GM18858 (cell line): ENCODE measurements at regions not wholly inside any gene's neighbourhood (a gene's known extent, or its start where the extent isn't known, plus 50 kb on each side); places are given as distances from the start of the nearest gene placed in this dataset.
"Not testable (repeated sequence)": the region's sequence is repeated elsewhere in the genome, so short reads cannot be mapped to it uniquely, and the experiment has no call there.

Experiments used
- ATAC-seq: cut with Tn5 transposase; IDR thresholded peaks from one replicate; pipeline ENCODE4 v1.9.1; 2021; ENCODE audit not compliant: unreplicated experiment

- no peak for ATAC-seq
These were observed 210.0 kb upstream of the PROK2 start for GRCh38 chr3:71994906-71995305.

GRCh38 chr3:71994203-71994602 is 209.3 kb upstream of the PROK2 start:
- ATAC-seq = no peak

GRCh38 chr3:71991681-71992080 is 206.7 kb upstream of the PROK2 start:
- ATAC-seq = no peak

DNA sequence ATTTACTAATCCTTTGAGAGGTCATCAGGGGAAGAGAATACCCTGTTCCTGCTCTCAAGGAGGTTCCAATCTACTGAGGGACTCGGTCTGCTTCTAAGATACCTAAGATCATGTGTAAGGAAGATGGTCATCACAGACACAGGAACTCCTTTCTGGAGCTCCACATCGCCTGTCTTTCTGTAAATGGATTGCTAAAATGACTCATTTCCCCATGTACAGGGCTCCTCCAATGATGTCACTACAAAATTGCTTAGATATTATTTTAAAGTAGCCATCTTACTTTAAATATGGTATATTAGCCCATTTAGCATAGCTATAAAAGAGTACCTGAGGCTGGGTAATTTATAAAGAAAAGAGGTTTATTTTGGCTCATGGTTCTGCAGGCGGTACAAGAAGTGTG is 206.1 kb upstream of the PROK2 start:
- ATAC-seq = no peak

GRCh38 chr3:71990545-71990944 is 205.6 kb upstream of the PROK2 start:
- ATAC-seq = no peak

- no peak for ATAC-seq
These were observed 204.2 kb upstream of the PROK2 start for GRCh38 chr3:71989165-71989564.

GRCh38 chr3:71987828-71988227 is 202.9 kb upstream of the PROK2 start:
- no peak for ATAC-seq

DNA sequence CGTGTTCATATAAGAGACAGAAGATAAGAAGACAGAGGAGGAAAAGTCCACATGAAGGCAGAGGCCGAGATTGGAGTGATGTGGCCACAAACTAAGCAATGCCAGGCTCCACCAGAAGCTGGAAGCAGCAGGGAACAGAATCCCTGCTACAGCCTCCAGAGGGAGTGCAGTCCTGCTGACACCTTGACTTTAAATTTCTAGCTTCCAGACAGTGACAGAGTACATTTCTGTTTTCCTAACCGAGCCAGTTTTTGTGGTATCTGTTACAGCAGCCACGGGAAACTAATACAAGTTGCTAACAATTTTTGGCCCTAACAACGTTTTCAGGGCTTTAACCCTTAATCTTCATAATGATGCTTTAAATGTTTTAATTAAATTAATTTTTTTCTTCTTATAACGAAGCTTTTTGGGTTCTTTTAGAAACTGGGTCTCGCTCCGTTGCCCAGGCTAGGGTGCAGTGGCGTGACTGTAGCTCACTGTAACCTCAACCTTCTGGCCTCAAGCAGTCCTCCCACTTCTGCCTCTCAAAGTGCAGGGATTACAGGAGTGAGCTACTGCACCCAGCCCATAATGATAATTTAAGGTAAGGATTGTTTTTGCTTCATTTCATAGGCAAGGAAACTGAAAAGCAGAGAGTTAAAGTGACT is 202.3 kb upstream of the PROK2 start:
- ATAC-seq = no peak

GRCh38 chr3:71986606-71987005 is 201.7 kb upstream of the PROK2 start:
- ATAC-seq = no peak

DNA sequence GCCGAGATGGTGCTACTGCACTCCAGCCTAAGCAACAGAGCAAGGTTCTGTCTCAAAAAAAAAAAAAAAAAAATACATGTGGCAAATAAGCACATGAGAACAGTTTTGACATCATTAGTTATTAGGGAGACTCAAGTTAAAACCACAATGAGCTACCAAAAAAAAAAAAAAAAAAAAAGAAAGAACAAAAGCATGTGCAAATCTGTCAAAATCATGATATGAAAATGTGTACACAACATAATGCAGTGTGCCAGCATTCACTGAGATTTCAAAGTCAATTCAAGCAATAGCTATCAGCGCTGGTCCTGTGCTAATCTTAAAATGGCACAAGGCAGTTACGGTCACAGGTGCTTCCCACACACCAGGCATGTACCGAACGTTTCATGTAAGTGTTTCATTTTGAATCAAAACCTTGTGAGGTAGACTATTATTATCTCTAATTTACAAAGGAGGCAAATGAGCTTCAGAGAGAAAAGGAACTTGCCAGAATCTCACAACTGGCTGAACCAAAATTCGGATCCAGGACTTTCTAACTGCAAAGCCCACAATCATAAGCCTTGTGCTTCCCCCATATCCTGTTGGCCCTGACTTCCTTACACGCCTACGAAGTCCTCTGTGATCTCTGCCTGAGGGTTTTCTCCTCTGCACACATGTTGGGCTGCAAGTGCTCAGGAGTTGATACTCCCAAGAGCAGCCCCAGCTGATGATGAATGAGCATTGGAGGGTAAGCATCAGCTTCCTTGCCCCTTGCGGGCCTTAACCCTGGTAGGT is 200.1 kb upstream of the PROK2 start:
- peak; percentile 78 for ATAC-seq

GRCh38 chr3:71983694-71984093 is 198.7 kb upstream of the PROK2 start:
- ATAC-seq = no peak

GRCh38 chr3:71982506-71983258 is 197.7 kb upstream of the PROK2 start:
- ATAC-seq = not testable (repeated sequence)

DNA sequence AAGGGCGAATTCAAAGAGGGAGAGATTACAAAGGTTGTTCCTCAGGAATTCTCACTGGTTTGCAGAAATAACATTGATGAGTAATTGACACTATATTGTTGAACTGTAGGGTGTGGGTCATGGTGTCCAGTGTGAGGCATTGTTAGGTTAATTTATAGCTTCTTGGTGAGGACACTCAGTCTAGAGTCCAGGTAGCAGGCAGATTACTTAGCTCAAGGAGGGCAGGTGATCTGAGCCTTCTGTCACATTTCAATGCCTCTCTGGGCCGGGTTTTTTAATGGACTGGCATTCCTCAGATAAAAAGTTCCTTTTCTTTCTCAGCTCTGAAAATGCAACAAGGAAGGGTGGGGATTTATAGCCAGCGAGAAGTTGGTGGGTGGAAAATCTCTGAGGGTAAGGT is 194.2 kb upstream of the PROK2 start:
- no peak for ATAC-seq

DNA sequence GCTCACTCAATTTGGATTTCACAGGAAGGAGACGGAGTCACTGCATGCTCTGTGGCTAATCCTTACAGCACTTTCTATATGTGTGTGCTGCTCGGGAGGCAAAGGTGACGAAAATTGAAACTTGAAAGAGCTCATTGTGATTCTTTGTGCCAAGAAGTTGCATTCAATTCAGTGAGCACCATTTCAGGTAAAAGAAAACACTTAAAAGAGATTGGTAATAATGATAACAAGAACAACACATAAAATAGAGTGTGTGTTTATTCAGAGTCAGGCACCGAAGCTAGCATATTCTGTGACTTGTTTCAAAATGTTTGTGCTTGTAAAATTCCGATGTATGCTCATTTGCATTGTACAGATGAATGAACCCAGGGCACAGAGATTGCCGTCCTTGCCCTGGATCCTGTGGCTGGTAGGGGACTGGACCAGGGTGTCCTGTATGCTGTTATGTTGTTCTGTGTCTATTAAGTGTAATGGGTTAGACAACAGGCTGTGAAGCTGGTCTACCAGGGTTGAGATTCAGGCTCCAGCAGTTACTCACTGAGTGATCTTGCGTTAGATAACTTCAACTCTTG is 193.3 kb upstream of the PROK2 start:
- ATAC-seq = peak; percentile 88

GRCh38 chr3:71977525-71977924 is 192.6 kb upstream of the PROK2 start:
- no peak for ATAC-seq

- ATAC-seq = no peak
These were observed 190.6 kb upstream of the PROK2 start for GRCh38 chr3:71975573-71975972.

DNA sequence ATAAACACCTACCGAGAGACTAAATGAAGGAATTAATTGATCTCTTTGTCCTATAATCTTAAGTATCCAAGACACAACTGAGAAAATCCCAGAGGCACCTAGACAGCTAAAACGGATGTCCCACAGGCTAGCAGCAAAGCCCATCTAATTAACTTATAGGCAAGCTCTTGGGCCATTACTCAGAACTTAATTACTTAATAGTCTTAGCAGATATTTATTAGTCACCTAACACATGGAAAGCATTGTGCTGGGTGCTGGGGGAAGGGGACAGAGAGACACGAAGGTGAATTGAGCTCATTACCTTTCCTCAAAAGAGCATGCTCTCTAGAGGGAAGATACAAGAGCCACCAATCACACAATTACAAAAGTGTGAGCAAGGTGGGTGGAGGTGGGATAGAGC is 189.8 kb upstream of the PROK2 start:
- ATAC-seq = no peak

GRCh38 chr3:71973274-71974030 is 188.5 kb upstream of the PROK2 start:
- no peak for ATAC-seq

DNA sequence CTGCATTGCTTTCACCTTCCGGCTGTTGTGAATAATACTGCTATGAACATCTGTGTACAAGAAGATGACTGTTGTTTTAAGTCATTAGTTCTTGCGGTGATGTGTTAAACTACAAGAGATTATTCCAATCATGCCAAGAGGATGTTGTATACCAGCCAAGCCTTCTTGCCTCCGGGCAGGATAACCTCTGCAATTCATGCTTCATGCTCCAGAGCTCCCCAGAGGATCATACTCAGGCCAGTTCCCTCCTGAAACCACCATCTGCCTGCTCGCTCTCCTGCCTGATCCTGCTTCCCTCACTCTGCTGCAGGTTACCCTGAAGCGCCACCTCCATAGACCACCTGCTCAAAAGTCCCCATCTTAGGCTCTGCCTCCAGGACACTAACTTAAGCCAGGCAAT is 187.1 kb upstream of the PROK2 start:
- no peak for ATAC-seq

DNA sequence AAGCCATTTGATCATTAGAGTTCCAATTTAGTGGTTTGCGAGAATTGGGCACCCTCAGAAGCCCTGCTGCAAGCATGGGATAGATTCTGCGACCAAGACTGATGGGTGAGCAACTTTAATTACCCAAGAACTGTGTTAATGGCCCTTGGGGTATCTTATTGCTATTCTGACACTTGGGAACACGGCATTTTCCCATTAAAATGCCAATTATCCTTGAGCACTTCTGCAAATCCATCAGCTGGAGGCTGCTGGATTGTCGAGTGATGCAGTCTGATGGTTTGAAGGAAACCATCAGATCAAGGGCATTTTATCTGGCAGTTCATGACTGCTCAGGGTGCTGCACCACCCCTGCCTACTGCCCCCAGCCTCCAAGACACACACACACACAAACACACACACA is 183.6 kb upstream of the PROK2 start:
- no peak for ATAC-seq

DNA sequence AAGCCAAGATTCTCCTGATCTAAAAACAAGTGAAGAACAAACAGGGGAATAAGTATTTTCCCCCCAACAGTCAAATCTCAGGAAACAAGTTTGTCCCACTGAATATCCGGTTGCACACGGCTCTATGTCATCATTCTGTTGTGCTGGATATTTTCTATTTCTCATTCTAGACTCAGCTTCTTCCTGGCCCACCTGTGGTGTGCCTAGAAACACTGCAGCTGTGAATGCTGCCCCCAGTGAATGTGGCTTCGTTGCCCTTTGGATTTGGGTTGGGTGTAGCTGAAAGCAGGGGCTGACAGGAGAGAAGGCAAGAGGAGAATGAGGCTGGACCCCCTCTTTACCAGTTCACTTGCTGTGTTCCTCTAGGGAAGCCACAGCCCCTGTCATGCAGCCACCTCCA is 181.2 kb upstream of the PROK2 start:
- ATAC-seq = no peak
